ENCODE measurements at regions not wholly inside any gene's neighbourhood (a gene's known extent, or its start where the extent isn't known, plus 50 kb on each side); places are given as distances from the start of the nearest gene placed in this dataset.

DNA sequence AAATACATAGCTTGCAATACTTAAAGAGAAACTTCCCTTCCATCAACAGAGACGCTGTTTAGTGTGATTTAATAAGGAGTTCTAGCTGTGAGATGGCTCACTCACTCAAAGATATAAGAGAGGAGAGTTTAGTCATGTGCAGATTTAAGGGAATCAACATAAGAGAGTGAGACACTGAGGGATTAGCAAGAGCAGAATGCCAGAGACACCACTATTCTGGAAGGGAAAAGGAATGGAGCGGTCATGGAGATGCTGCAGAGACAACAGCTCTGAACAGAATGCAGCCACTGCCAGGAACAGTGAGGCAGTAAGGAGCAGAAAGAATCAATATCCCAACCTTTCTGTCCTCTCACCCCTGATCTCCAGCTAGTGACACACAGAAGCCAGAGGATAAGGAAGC, 248.8 kb downstream of the MBNL1 start:
- FAIRE-seq (no peak), ATAC-seq (no peak), DNase-seq (ENCODE audit: low read depth, low spot score) (no peak)
- WGBS (ENCODE audit: insufficient coverage, insufficient replicate concordance, low lambda C conversion rate, missing lambda C conversion rate) = 89% methylated on average over 2 of the region's 2 CpGs
- Histone ChIP-seq H3K79me2 (ENCODE audit: control insufficient read depth, insufficient read depth, low read length) (no peaks in the 10 kb centered on the region), H3K27ac (ENCODE audit: control insufficient read depth, insufficient read depth) (no peak overlapping the region), H3K36me3 (ENCODE audit: control insufficient read depth in 2 of 2, insufficient read depth in 2 of 2, low read length in 1 of 2) (no peaks in the 10 kb centered on the region), H2AFZ (ENCODE audit: control insufficient read depth, low read depth, low read length) (peak overlapping the region; percentile 26; the same call in 1 of the 2 replicates), H3K27me3 (replicated peaks in 1 of 2; ENCODE audit: control insufficient read depth in 2 of 2, insufficient read depth in 2 of 2, low read length in 1 of 2) (no peaks in the 10 kb centered on the region), H4K20me1 (ENCODE audit: control insufficient read depth, insufficient read depth) (no peaks in the 10 kb centered on the region), H3K4me2 (ENCODE audit: control insufficient read depth, insufficient read depth) (no peak overlapping the region), H3K9me3 (replicated peaks; ENCODE audit: control insufficient read depth, insufficient read depth, low read length) (no peaks in the 10 kb centered on the region; the same call in 2 of the 3 replicates), H3K9ac (ENCODE audit: control insufficient read depth, insufficient read depth, low read length) (no peak overlapping the region), H3K4me1 (ENCODE audit: control insufficient read depth, insufficient read depth, low read length) (peaks cover 13% of the 10 kb centered on the region), H3K4me3 (no peak overlapping the region)
- ChIA-PET SMC1A (ENCODE audit: uncharacterized antibody, unreplicated experiment) (interaction anchor here (0.6 to 11.5 kb wide), 12 partner anchors 7 to 441 kb away, joined by 3 to 248 read pairs (median 5); no protein-coding TSS in a partner anchor), RAD21 (ENCODE audit: unreplicated experiment) (interaction anchor here (0.9 to 3.4 kb wide), 7 partner anchors 9 to 334 kb away, joined by 3 to 13 read pairs (median 6); no protein-coding TSS in a partner anchor), CTCF (interaction anchor here (0.5 to 27.4 kb wide), 9 partner anchors 8 to 446 kb away, joined by 3 to 379 read pairs (median 8); no protein-coding TSS in a partner anchor), POLR2A (interaction anchor here (0.9 kb wide), 1 partner anchor 12 kb away, joined by 3 read pairs; no protein-coding TSS in a partner anchor)
- no peak for TF ChIP-seq POLR2A (IDR thresholded peaks at IDR 0.05; ENCODE audit: low read depth, low read length)
- TF ChIP-seq RUNX3 (IDR thresholded peaks at IDR 0.05; ENCODE audit: low read length) = no peak
- TF ChIP-seq BMI1 (IDR thresholded peaks at IDR 0.05; ENCODE audit: borderline replicate concordance) = no peak
- TF ChIP-seq BACH1 (IDR thresholded peaks at IDR 0.05; ENCODE audit: borderline replicate concordance) = no peak
- TF ChIP-seq RELA (IDR thresholded peaks at IDR 0.05; ENCODE audit: borderline replicate concordance, partially characterized antibody) = no peak
- TF ChIP-seq, protein P1, sequence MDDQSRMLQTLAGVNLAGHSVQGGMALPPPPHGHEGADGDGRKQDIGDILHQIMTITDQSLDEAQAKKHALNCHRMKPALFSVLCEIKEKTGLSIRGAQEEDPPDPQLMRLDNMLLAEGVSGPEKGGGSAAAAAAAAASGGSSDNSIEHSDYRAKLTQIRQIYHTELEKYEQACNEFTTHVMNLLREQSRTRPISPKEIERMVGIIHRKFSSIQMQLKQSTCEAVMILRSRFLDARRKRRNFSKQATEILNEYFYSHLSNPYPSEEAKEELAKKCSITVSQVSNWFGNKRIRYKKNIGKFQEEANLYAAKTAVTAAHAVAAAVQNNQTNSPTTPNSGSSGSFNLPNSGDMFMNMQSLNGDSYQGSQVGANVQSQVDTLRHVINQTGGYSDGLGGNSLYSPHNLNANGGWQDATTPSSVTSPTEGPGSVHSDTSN (IDR thresholded peaks at IDR 0.05; ENCODE audit: insufficient replicate concordance, low read depth, low read length) = no peak
- no peak for TF ChIP-seq POLR2AphosphoS5 (IDR thresholded peaks at IDR 0.05; ENCODE audit: low read length)
- TF ChIP-seq NFIC (IDR thresholded peaks at IDR 0.05; ENCODE audit: low read depth, low read length) = no peak
- TF ChIP-seq, protein P2, sequence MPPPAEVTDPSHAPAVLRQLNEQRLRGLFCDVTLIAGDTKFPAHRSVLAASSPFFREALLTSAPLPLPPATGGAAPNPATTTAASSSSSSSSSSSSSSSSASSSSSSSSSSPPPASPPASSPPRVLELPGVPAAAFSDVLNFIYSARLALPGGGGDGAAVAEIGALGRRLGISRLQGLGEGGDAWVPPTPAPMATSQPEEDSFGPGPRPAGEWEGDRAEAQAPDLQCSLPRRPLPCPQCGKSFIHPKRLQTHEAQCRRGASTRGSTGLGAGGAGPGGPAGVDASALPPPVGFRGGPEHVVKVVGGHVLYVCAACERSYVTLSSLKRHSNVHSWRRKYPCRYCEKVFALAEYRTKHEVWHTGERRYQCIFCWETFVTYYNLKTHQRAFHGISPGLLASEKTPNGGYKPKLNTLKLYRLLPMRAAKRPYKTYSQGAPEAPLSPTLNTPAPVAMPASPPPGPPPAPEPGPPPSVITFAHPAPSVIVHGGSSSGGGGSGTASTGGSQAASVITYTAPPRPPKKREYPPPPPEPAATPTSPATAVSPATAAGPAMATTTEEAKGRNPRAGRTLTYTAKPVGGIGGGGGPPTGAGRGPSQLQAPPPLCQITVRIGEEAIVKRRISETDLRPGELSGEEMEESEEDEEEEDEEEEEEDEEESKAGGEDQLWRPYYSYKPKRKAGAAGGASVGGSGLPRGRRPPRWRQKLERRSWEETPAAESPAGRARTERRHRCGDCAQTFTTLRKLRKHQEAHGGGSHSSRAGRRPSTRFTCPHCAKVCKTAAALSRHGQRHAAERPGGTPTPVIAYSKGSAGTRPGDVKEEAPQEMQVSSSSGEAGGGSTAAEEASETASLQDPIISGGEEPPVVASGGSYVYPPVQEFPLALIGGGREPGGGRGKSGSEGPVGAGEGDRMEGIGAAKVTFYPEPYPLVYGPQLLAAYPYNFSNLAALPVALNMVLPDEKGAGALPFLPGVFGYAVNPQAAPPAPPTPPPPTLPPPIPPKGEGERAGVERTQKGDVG (CRISPR knock-in tag; IDR thresholded peaks at IDR 0.05) = no peak
- TF ChIP-seq, protein P3, sequence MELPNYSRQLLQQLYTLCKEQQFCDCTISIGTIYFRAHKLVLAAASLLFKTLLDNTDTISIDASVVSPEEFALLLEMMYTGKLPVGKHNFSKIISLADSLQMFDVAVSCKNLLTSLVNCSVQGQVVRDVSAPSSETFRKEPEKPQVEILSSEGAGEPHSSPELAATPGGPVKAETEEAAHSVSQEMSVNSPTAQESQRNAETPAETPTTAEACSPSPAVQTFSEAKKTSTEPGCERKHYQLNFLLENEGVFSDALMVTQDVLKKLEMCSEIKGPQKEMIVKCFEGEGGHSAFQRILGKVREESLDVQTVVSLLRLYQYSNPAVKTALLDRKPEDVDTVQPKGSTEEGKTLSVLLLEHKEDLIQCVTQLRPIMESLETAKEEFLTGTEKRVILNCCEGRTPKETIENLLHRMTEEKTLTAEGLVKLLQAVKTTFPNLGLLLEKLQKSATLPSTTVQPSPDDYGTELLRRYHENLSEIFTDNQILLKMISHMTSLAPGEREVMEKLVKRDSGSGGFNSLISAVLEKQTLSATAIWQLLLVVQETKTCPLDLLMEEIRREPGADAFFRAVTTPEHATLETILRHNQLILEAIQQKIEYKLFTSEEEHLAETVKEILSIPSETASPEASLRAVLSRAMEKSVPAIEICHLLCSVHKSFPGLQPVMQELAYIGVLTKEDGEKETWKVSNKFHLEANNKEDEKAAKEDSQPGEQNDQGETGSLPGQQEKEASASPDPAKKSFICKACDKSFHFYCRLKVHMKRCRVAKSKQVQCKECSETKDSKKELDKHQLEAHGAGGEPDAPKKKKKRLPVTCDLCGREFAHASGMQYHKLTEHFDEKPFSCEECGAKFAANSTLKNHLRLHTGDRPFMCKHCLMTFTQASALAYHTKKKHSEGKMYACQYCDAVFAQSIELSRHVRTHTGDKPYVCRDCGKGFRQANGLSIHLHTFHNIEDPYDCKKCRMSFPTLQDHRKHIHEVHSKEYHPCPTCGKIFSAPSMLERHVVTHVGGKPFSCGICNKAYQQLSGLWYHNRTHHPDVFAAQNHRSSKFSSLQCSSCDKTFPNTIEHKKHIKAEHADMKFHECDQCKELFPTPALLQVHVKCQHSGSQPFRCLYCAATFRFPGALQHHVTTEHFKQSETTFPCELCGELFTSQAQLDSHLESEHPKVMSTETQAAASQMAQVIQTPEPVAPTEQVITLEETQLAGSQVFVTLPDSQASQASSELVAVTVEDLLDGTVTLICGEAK (IDR thresholded peaks at IDR 0.05; ENCODE audit: borderline replicate concordance) = no peak
- TF ChIP-seq SRF (IDR thresholded peaks at IDR 0.05; ENCODE audit: low read depth in 2 of 2, low read length in 2 of 2) = no peak
- no peak for TF ChIP-seq SIN3A (IDR thresholded peaks at IDR 0.05; ENCODE audit: low read depth, low read length)
- TF ChIP-seq FOS (IDR thresholded peaks at IDR 0.05; ENCODE audit: borderline replicate concordance, extremely low read depth, insufficient read length) = no peak
- TF ChIP-seq ZZZ3 (IDR thresholded peaks at IDR 0.05; ENCODE audit: control insufficient read depth, insufficient read length, low read depth) = no peak
- BruUV-seq (replicated peaks) = no TSS peak
- intact Hi-C loops (cut with micrococcal nuclease; ENCODE audit: unreplicated experiment) = no loop called here
- in situ Hi-C loops (cut with MboI) = no loop called here
